HG03558 (cell line): ENCODE measurements at regions not wholly inside any gene's neighbourhood (a gene's known extent, or its start where the extent isn't known, plus 50 kb on each side); places are given as distances from the start of the nearest gene placed in this dataset.

Experiments
- ATAC-seq: cut with Tn5 transposase; IDR thresholded peaks from one replicate; pipeline ENCODE4 v1.9.1; 2021; ENCODE audit warnings: moderate number of reproducible peaks; ENCODE audit not compliant: unreplicated experiment; ENCODE audit errors: extremely low read depth

- no peak for ATAC-seq
These were observed 174.8 kb upstream of the MBNL1 start for GRCh38 chr3:152093901-152094300.

GRCh38 chr3:152094406-152094805, 174.3 kb upstream of the MBNL1 start:
- ATAC-seq, result no peak

GRCh38 chr3:152095472-152095871, 173.3 kb upstream of the MBNL1 start:
- no peak for ATAC-seq

GRCh38 chr3:152096280-152096906, 172.3 kb upstream of the MBNL1 start:
- ATAC-seq, result no peak

- ATAC-seq, result no peak
These were observed 171.6 kb upstream of the MBNL1 start for GRCh38 chr3:152097120-152097519.

- ATAC-seq, result no peak
These were observed 171.0 kb upstream of the MBNL1 start for GRCh38 chr3:152097770-152098169.

- ATAC-seq, result peak; percentile 97
These were observed 168.1 kb upstream of the MBNL1 start for GRCh38 chr3:152100491-152101132.

GRCh38 chr3:152102410-152102809, 166.3 kb upstream of the MBNL1 start:
- no peak for ATAC-seq

- no peak for ATAC-seq
These were observed 165.5 kb upstream of the MBNL1 start for GRCh38 chr3:152103257-152103656.

- ATAC-seq, result no peak
These were observed 163.8 kb upstream of the MBNL1 start for GRCh38 chr3:152104847-152105415.

GRCh38 chr3:152105446-152105845, 163.3 kb upstream of the MBNL1 start:
- no peak for ATAC-seq

GRCh38 chr3:152109038-152109437, 159.7 kb upstream of the MBNL1 start:
- no peak for ATAC-seq

- no peak for ATAC-seq
These were observed 155.3 kb upstream of the MBNL1 start for GRCh38 chr3:152113413-152113812.

GRCh38 chr3:152113992-152114651, 154.6 kb upstream of the MBNL1 start:
- ATAC-seq, result no peak

- no peak for ATAC-seq
These were observed 148.0 kb upstream of the MBNL1 start for GRCh38 chr3:152120601-152121269.

- ATAC-seq, result no peak
These were observed 147.5 kb upstream of the MBNL1 start for GRCh38 chr3:152121270-152121636.

GRCh38 chr3:152122851-152123250, 145.9 kb upstream of the MBNL1 start:
- ATAC-seq, result no peak

- no peak for ATAC-seq
These were observed 145.3 kb upstream of the MBNL1 start for GRCh38 chr3:152123457-152123856.

GRCh38 chr3:152126260-152126659, 142.5 kb upstream of the MBNL1 start:
- no peak for ATAC-seq

- peak; percentile 99 for ATAC-seq
These were observed 141.7 kb upstream of the MBNL1 start for GRCh38 chr3:152127058-152127457.

- ATAC-seq, result no peak
These were observed 140.4 kb upstream of the MBNL1 start for GRCh38 chr3:152128356-152128755.
